Endothelial cell of umbilical vein (primary cell): ENCODE measurements at regions not wholly inside any gene's neighbourhood (a gene's known extent, or its start where the extent isn't known, plus 50 kb on each side); places are given as distances from the start of the nearest gene placed in this dataset.

Source experiments
- BruUV-seq: library from RNA; stranded (reverse); fragments of 400-500 nt; replicated peaks from 2 replicates; lab custom pipeline; 2021; lab: Mats Ljungman, UMichigan
- CTCF ChIA-PET: fragments of 300-600, 350-600 bp; sonication (Branson Sonifier 250); formaldehyde crosslinking; loops from one replicate; lab custom pipeline; 2021; ENCODE audit warnings: antibody characterized with exemption, inconsistent platforms; lab: Charles Lee
- POLR2A ChIA-PET: fragments of 300-600, 350-600 bp; sonication (Branson Sonifier 250); formaldehyde crosslinking; loops from one replicate; lab custom pipeline; 2021; ENCODE audit warnings: antibody characterized with exemption, inconsistent platforms; lab: Charles Lee
- DNase-seq: peaks from one replicate; pipeline ENCODE4 v3.0.0-alpha.2; 2011; ENCODE audit warnings: low read depth, low spot score
- FAIRE-seq: peaks from 2 replicates; lab custom pipeline; 2011; peaks lifted over from hg19 to GRCh38; lab: Jason Lieb, UNC
- H2AFZ ChIP-seq: 2 replicates; pipeline ENCODE4 v1.6.0; 2012; ENCODE audit warnings: low read depth, low read length, control low read depth, inconsistent platforms
- H3K27ac ChIP-seq: 2 replicates; pipeline ENCODE4 v1.5.1; 2011; ENCODE audit warnings: low read depth, mild to moderate bottlenecking, control low read depth, low read length, moderate library complexity; ENCODE audit not compliant: insufficient read depth
- H3K27me3 ChIP-seq, 2 experiments: 2 replicates each; pipeline versions ENCODE4 v1.6.0 to v1.6.1; 2011; ENCODE audit warnings: low read length in 2 of 2, mixed read lengths in 1 of 2; ENCODE audit not compliant: control insufficient read depth in 2 of 2, insufficient read depth in 2 of 2
- H3K36me3 ChIP-seq, 2 experiments: 2 replicates in 1 of 2; 3 replicates in 1 of 2; pipeline ENCODE4 v1.5.1; 2011; ENCODE audit warnings: low read length in 2 of 2, mild to moderate bottlenecking in 1 of 2, moderate library complexity in 1 of 2; ENCODE audit not compliant: control insufficient read depth in 2 of 2, insufficient read depth in 2 of 2; ENCODE audit errors: extremely low read depth in 1 of 2
- H3K4me1 ChIP-seq: 3 replicates; pipeline ENCODE4 v1.5.1; 2011; ENCODE audit warnings: mild to moderate bottlenecking, low read length; ENCODE audit not compliant: control insufficient read depth, insufficient read depth; ENCODE audit errors: extremely low read depth
- H3K4me2 ChIP-seq: 2 replicates; pipeline ENCODE4 v1.6.1; 2011; ENCODE audit warnings: low read length, control low read depth, mixed read lengths; ENCODE audit not compliant: insufficient read depth
- H3K4me3 ChIP-seq, 3 experiments: fragments of 200-600 bp in 1 of 3; sonication (generic), shearing (Covaris generic) in 1 of 3; replicated peaks in 1 of 3; 2 replicates each; pipeline ENCODE4 v1.5.1; 2011 to 2016; ENCODE audit warnings: control low read depth in 3 of 3, low read length in 3 of 3, mild to moderate bottlenecking in 2 of 3, inconsistent platforms in 1 of 3, low read depth in 1 of 3, moderate library complexity in 1 of 3; ENCODE audit not compliant: insufficient read depth in 1 of 3
- H3K79me2 ChIP-seq: 2 replicates; pipeline ENCODE4 v1.6.0; 2012; ENCODE audit warnings: low read length, inconsistent platforms; ENCODE audit not compliant: control insufficient read depth, insufficient read depth
- H3K9ac ChIP-seq: replicated peaks from 2 replicates; pipeline ENCODE3; 2011; ENCODE audit warnings: low read length, control low read depth; ENCODE audit not compliant: insufficient read depth; ENCODE audit errors: extremely low read depth
- H3K9me1 ChIP-seq: replicated peaks from 3 replicates; pipeline ENCODE4 v1.6.0; 2011; ENCODE audit warnings: mild to moderate bottlenecking, low read length; ENCODE audit not compliant: control insufficient read depth, insufficient read depth; ENCODE audit errors: extremely low read depth
- H3K9me3 ChIP-seq: replicated peaks from 2 replicates; pipeline ENCODE4 v1.5.1; 2012; ENCODE audit warnings: low read length, inconsistent platforms; ENCODE audit not compliant: control insufficient read depth, insufficient read depth
- H4K20me1 ChIP-seq: replicated peaks from 2 replicates; pipeline ENCODE3; 2011; ENCODE audit warnings: mild to moderate bottlenecking, low read length; ENCODE audit not compliant: control insufficient read depth, insufficient read depth; ENCODE audit errors: extremely low read depth
- CTCF ChIP-seq, 2 donors: IDR thresholded peaks; 1 replicate in 1 of 2; 2 replicates in 1 of 2; pipeline ENCODE4 v1.5.1; 2011; ENCODE audit warnings: low read length in 2 of 2, mild to moderate bottlenecking in 2 of 2, moderate library complexity in 2 of 2, control low read depth in 1 of 2, inconsistent platforms in 1 of 2, low read depth in 1 of 2; ENCODE audit not compliant: insufficient read depth in 1 of 2; ENCODE audit errors: extremely low read depth in 1 of 2
- EZH2 ChIP-seq: IDR thresholded peaks from 2 replicates; pipeline ENCODE4 v1.6.1; 2012; ENCODE audit warnings: borderline replicate concordance, low read depth, mild to moderate bottlenecking, moderate library complexity, low read length, inconsistent platforms; ENCODE audit not compliant: severe bottlenecking
- FOS ChIP-seq: IDR thresholded peaks from 2 replicates; pipeline ENCODE4 v1.6.1; 2011; ENCODE audit warnings: mild to moderate bottlenecking, low read length, moderate library complexity, borderline replicate concordance; ENCODE audit not compliant: insufficient read depth
- GATA2 ChIP-seq: IDR thresholded peaks from 2 replicates; pipeline ENCODE4 v1.7.0; 2011; ENCODE audit warnings: low read depth, mild to moderate bottlenecking, moderate library complexity, mixed read lengths, low read length; ENCODE audit not compliant: insufficient read length, insufficient read depth
- JUN ChIP-seq: IDR thresholded peaks from 2 replicates; pipeline ENCODE4 v1.6.1; 2011; ENCODE audit warnings: borderline replicate concordance, low read depth; ENCODE audit not compliant: insufficient read length, insufficient read depth
- MYC ChIP-seq: IDR thresholded peaks from one replicate; pipeline ENCODE4 v1.6.1; 2011; ENCODE audit warnings: mild to moderate bottlenecking, low read depth, low read length
- POLR2A ChIP-seq: IDR thresholded peaks from 2 replicates; pipeline ENCODE4 v1.6.1; 2012; ENCODE audit warnings: low read depth, mild to moderate bottlenecking, control low read depth, low read length
- POLR2AphosphoS5 ChIP-seq: IDR thresholded peaks from 2 replicates; pipeline ENCODE4 v1.6.1; 2012; ENCODE audit warnings: low read depth, mild to moderate bottlenecking, control low read depth, low read length, moderate library complexity; ENCODE audit not compliant: insufficient read depth
- dilution Hi-C: fragments of 300-500 bp; cut with MboI; formaldehyde crosslinking; loops from one replicate; pipeline ENCODE4 v1.15.0; 2019; ENCODE audit warnings: low sequenced_read_pairs; ENCODE audit not compliant: extremely low pct_ligation_motif_present
- intact Hi-C: fragments of 100-400 bp; cut with micrococcal nuclease; formaldehyde crosslinking; loops from one replicate; pipeline ENCODE4 v1.10.0; 2022
- TF ChIP-seq, protein P1 (sequence below): IDR thresholded peaks from 2 replicates; pipeline ENCODE4 v1.6.1; 2011; ENCODE audit not compliant: insufficient read depth, insufficient read length

GRCh38 chr2:144219979-144220378 is 299.9 kb downstream of the ZEB2 start:
- BruUV-seq: no TSS peak
- Histone ChIP-seq H3K79me2 (no peaks in the 10 kb centered on the region), H4K20me1 (no peaks in the 10 kb centered on the region), H2AFZ (no peak overlapping the region), H3K4me3 (no peak overlapping the region), H3K27me3 (no peaks in the 10 kb centered on the region), H3K4me1 (no peaks in the 10 kb centered on the region), H3K4me2 (no peak overlapping the region), H3K36me3 (no peaks in the 10 kb centered on the region), H3K9ac (no peak overlapping the region), H3K9me3 (no peaks in the 10 kb centered on the region), H3K9me1 (peaks cover 2% of the 10 kb centered on the region), H3K27ac (no peak overlapping the region)
- DNase-seq (no peak), FAIRE-seq (no peak)
- TF ChIP-seq, protein P1, sequence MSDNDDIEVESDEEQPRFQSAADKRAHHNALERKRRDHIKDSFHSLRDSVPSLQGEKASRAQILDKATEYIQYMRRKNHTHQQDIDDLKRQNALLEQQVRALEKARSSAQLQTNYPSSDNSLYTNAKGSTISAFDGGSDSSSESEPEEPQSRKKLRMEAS: no peak
- intact Hi-C loops: no loop called here
- ChIA-PET POLR2A (no interaction called here), CTCF (interaction anchor here (0.9 to 1.1 kb wide), 4 partner anchors 8 to 20 kb away, joined by 3 to 4 read pairs (median 3); no protein-coding TSS in a partner anchor)
- dilution Hi-C loops: no loop called here

DNA sequence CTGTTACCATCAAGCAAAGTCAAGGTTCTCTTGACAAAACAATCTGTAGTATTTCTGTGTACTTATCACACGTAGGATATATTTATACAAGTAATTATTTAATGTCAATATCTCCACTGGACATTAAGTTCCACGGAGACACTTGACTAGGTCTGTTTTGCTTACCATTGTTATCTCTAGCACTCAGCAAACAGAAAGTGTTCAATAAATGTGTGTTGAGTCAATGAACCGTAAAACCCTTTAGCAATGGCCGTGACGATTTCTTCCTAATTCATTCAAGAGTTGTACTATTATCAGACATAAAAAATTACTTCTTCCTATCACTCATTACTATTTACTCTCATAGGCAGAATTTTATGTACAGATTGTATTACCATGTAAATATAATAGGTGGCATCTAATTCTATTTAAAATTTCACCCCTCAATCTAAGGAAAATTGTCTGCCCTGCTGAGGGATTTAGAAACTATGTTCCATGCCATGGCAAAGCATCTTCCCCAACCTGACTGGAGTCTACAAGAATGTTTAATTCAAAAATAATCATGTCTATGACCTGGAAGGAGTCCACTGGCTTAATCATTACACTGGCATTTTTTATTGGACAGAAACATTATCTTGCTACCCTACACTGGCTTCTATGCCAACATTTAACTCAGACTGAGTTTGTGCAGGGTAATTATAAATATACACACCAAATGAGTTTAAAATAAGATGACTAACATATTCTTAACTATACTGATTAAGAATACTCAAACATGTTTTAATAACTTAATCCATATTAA is 301.9 kb downstream of the ZEB2 start:
- Histone ChIP-seq H3K36me3 (no peaks in the 10 kb centered on the region), H3K4me2 (no peak overlapping the region), H3K27me3 (no peaks in the 10 kb centered on the region), H3K9me1 (peaks cover 2% of the 10 kb centered on the region), H3K4me3 (no peak overlapping the region), H3K9me3 (no peaks in the 10 kb centered on the region), H3K9ac (no peak overlapping the region), H3K4me1 (no peaks in the 10 kb centered on the region), H2AFZ (no peak overlapping the region), H3K27ac (no peak overlapping the region), H4K20me1 (no peaks in the 10 kb centered on the region), H3K79me2 (no peaks in the 10 kb centered on the region)
- TF ChIP-seq POLR2A: no peak
- no peak for TF ChIP-seq JUN
- TF ChIP-seq GATA2: no peak
- no peak for TF ChIP-seq MYC
- TF ChIP-seq, protein P1: no peak
- no peak for TF ChIP-seq POLR2AphosphoS5
- no peak for TF ChIP-seq FOS
- TF ChIP-seq CTCF (IDR thresholded peaks at IDR 0.05; ENCODE audit: extremely low read depth in 1 of 2, insufficient read depth in 1 of 2, low read depth in 1 of 2, low read length in 2 of 2): no peak
- no peak for TF ChIP-seq EZH2
- BruUV-seq: no TSS peak
- ChIA-PET CTCF (no interaction called here), POLR2A (no interaction called here)
- dilution Hi-C loops (no loop called here), intact Hi-C loops (no loop called here)
- FAIRE-seq: no peak
- no peak for DNase-seq
